Tibial nerve (tissue), 4 donors: ENCODE measurements at regions not wholly inside any gene's neighbourhood (a gene's known extent, or its start where the extent isn't known, plus 50 kb on each side); places are given as distances from the start of the nearest gene placed in this dataset.

ENCODE experiments used
- DNase-seq, 2 donors: peaks; one replicate each; pipeline ENCODE4 v3.0.0-alpha.2; 2019; ENCODE audit warnings: low spot score in 2 of 2
- H3K27ac ChIP-seq, 4 donors: fragments of 200-600 bp; sonication (generic) in 3 of 4; one replicate each; pipeline ENCODE4 v1.5.1; 2017 to 2019; ENCODE audit warnings: mild to moderate bottlenecking in 1 of 4
- H3K27me3 ChIP-seq, 2 donors: fragments of 200-600 bp; sonication (generic) in 1 of 2; one replicate each; pipeline versions ENCODE4 v1.5.1 to v1.6.0; 2017 to 2019
- H3K36me3 ChIP-seq, 3 donors: fragments of 200-600 bp; sonication (generic); one replicate each; pipeline ENCODE4 v1.5.1; 2018 to 2019
- H3K4me1 ChIP-seq, 4 donors: fragments of 200-600 bp; sonication (generic) in 3 of 4; one replicate each; pipeline ENCODE4 v1.5.1; 2017 to 2019
- H3K4me3 ChIP-seq, 4 donors: fragments of 200-600 bp; sonication (generic) in 3 of 4; one replicate each; pipeline ENCODE4 v1.5.1; 2017 to 2019; ENCODE audit warnings: mild to moderate bottlenecking in 1 of 4, moderate library complexity in 1 of 4
- H3K9me3 ChIP-seq, 4 donors: fragments of 200-600 bp; sonication (generic) in 3 of 4; one replicate each; pipeline ENCODE4 v1.5.1; 2017 to 2019
- EP300 ChIP-seq, 2 donors: sonication (generic); formaldehyde crosslinking; IDR thresholded peaks; one replicate each; pipeline ENCODE4 v1.6.1; 2017; ENCODE audit warnings: antibody characterized with exemption in 2 of 2, mild to moderate bottlenecking in 1 of 2
- POLR2A ChIP-seq, 2 donors: fragments of 450-650 bp; IDR thresholded peaks; one replicate each; pipeline ENCODE4 v1.6.1; 2017; ENCODE audit warnings: antibody characterized with exemption in 2 of 2, mild to moderate bottlenecking in 2 of 2, moderate library complexity in 2 of 2
- WGBS, 2 donors: methylation state at CpG; one replicate each; pipeline ENCODE4 v1.1.5; 2018; 5-methylcytosine and 5-hydroxymethylcytosine counted together
- TF ChIP-seq, protein P1 (sequence below), 5 experiments: fragments of 200-600 bp in 3 of 5; fragments of 450-650 bp in 2 of 5; sonication (generic) in 3 of 5; IDR thresholded peaks; one replicate each; pipeline ENCODE4 v1.5.1; 2016 to 2019; ENCODE audit warnings: antibody characterized with exemption in 5 of 5, mild to moderate bottlenecking in 3 of 5, moderate library complexity in 2 of 5

DNA sequence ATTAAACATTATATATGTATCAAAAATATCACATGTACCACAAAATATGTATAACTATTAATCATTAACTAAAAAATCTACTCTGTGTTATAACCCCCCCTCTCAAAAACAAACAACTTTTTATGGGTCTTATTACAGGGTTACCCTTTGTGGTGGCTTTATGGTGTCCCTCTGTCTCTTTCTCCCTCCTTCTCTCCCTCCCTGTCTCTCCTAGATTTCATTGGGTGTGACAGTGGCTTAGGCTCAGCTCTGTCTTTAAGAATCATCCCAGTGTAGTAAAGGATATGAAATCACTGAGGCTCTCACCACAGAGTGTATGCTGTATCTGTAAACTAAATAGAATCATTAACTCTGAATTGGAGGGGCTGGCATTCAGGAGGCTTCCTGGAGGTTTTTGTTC lies 93.7 kb downstream of the TDRD15 start:
- Histone ChIP-seq H3K4me1 (peaks cover 0 to 8% (median 0%) of the 10 kb centered on the region in 4 donors), H3K27ac (no peak overlapping the region), H3K4me3 (no peak overlapping the region), H3K9me3 (no peaks in the 10 kb centered on the region), H3K36me3 (no peaks in the 10 kb centered on the region), H3K27me3 (no peaks in the 10 kb centered on the region)
- TF ChIP-seq POLR2A (IDR thresholded peaks at IDR 0.05), result no peak
- TF ChIP-seq, protein P1, sequence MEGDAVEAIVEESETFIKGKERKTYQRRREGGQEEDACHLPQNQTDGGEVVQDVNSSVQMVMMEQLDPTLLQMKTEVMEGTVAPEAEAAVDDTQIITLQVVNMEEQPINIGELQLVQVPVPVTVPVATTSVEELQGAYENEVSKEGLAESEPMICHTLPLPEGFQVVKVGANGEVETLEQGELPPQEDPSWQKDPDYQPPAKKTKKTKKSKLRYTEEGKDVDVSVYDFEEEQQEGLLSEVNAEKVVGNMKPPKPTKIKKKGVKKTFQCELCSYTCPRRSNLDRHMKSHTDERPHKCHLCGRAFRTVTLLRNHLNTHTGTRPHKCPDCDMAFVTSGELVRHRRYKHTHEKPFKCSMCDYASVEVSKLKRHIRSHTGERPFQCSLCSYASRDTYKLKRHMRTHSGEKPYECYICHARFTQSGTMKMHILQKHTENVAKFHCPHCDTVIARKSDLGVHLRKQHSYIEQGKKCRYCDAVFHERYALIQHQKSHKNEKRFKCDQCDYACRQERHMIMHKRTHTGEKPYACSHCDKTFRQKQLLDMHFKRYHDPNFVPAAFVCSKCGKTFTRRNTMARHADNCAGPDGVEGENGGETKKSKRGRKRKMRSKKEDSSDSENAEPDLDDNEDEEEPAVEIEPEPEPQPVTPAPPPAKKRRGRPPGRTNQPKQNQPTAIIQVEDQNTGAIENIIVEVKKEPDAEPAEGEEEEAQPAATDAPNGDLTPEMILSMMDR (IDR thresholded peaks at IDR 0.05), result no peak
- no peak for TF ChIP-seq EP300 (IDR thresholded peaks at IDR 0.05)
- no peak for DNase-seq

DNA sequence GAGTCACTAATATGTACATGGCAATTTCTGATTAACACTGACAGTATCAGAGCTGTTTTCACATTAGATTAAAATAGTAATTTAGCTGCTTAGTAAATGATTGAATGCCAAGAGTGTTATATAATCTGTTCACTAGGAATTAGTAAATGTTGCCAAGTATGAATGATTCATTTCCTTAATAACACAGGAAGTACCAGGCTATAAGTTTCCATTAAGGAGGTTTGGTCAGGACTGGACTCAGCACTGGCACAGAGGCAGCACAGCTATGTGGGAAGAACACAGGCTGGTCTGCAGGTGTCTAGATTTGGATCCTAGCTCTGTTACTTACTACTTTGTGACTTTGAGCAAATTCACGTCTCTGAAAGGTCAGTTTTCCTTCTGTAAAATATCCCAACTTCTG lies 97.2 kb downstream of the TDRD15 start:
- DNase-seq, result no peak
- no peaks in the 10 kb centered on the region for H3K36me3 ChIP-seq
- H3K27me3 ChIP-seq, result no peaks in the 10 kb centered on the region
- peaks cover 0 to 8% (median 0%) of the 10 kb centered on the region in 4 donors for H3K4me1 ChIP-seq
- 51 to 72% methylated on average over 1 of the region's 1 CpG for WGBS, 2 donors
- H3K4me3 ChIP-seq, result no peak overlapping the region
- TF ChIP-seq, protein P1 (IDR thresholded peaks at IDR 0.05), result no peak
- no peak for TF ChIP-seq EP300 (IDR thresholded peaks at IDR 0.05)
- TF ChIP-seq POLR2A (IDR thresholded peaks at IDR 0.05), result no peak
- H3K9me3 ChIP-seq, result no peaks in the 10 kb centered on the region
- H3K27ac ChIP-seq, result no peak overlapping the region

DNA sequence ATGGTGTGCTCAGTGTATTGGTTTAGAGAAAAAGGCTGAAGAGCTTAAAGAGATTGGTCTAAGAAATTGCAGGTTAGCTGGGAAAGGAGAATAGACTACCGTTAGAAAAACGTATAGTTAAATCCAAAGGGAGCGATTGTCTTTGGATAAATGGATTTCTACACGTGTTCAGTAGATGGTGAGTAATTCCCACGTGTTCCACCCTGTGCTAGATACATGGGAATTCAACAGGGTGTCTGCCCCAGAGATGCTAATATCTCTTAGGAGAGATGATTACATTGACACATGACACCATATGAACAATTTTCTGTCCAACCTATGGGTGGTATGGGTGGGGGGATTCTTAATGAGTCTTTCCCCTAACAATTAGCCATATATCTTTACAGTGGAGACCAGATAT lies 99.8 kb downstream of the TDRD15 start:
- Histone ChIP-seq H3K9me3 (no peaks in the 10 kb centered on the region), H3K36me3 (no peaks in the 10 kb centered on the region), H3K27ac (no peak overlapping the region), H3K4me3 (no peak overlapping the region), H3K27me3 (no peaks in the 10 kb centered on the region), H3K4me1 (peaks cover 0 to 11% (median 0%) of the 10 kb centered on the region in 4 donors)
- 81 to 84% methylated on average over 5 of the region's 5 CpGs for WGBS, 2 donors
- TF ChIP-seq EP300 (IDR thresholded peaks at IDR 0.05), result no peak
- TF ChIP-seq POLR2A (IDR thresholded peaks at IDR 0.05), result no peak
- TF ChIP-seq, protein P1 (IDR thresholded peaks at IDR 0.05), result no peak
- DNase-seq, result no peak

- TF ChIP-seq, protein P1 (IDR thresholded peaks at IDR 0.05), result no peak
- TF ChIP-seq EP300 (IDR thresholded peaks at IDR 0.05), result no peak
- no peak for TF ChIP-seq POLR2A (IDR thresholded peaks at IDR 0.05)
- no peaks in the 10 kb centered on the region for H3K9me3 ChIP-seq
- no peaks in the 10 kb centered on the region for H3K36me3 ChIP-seq
- H3K27me3 ChIP-seq, result no peaks in the 10 kb centered on the region
- peaks cover 0 to 14% (median 0%) of the 10 kb centered on the region in 4 donors for H3K4me1 ChIP-seq
- no peak overlapping the region for H3K27ac ChIP-seq
- WGBS, 2 donors, result 71% methylated on average over 10 of the region's 10 CpGs
- no peak overlapping the region for H3K4me3 ChIP-seq
- DNase-seq, result no peak
Measured at GRCh38 chr2:21228041-21228895, 104.5 kb downstream of the TDRD15 start.

DNA sequence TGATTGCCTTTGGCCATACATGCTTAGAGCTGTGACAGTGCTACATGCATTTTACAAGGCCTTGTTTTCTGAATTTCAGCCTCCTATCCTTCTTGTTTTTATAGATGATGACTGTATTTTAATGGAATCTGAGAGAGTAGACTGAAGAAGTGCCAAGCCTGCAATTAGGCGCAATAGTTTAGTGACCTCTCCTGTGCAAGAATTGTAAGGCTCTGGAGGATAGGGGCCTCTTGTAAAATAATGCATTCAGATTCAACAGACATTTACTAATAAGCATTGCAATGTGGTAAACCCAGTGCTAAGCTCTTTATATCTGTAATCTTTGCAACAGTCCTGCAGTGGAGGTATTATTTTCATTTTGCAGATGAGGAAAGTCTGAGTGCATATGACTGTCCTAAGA lies 105.5 kb downstream of the TDRD15 start:
- H3K9me3 ChIP-seq, result no peaks in the 10 kb centered on the region
- no peaks in the 10 kb centered on the region for H3K36me3 ChIP-seq
- WGBS, 2 donors, result 46% methylated on average over 1 of the region's 1 CpG
- H3K27me3 ChIP-seq, result no peaks in the 10 kb centered on the region
- H3K4me3 ChIP-seq, result no peak overlapping the region
- TF ChIP-seq EP300 (IDR thresholded peaks at IDR 0.05) (no peak), POLR2A (IDR thresholded peaks at IDR 0.05) (no peak)
- TF ChIP-seq, protein P1 (IDR thresholded peaks at IDR 0.05), result no peak
- DNase-seq, result no peak
- no peak overlapping the region for H3K27ac ChIP-seq
- H3K4me1 ChIP-seq, result peaks cover 0 to 14% (median 0%) of the 10 kb centered on the region in 4 donors
